Gastrocnemius medialis (tissue), 4 donors: ENCODE measurements at regions not wholly inside any gene's neighbourhood (a gene's known extent, or its start where the extent isn't known, plus 50 kb on each side); places are given as distances from the start of the nearest gene placed in this dataset.

Source experiments
- POLR2A ChIP-seq, 2 donors: fragments of 450-650 bp; IDR thresholded peaks; one replicate each; pipeline ENCODE4 v1.6.1; 2017; ENCODE audit warnings: antibody characterized with exemption in 2 of 2, mild to moderate bottlenecking in 2 of 2, moderate library complexity in 2 of 2
- TF ChIP-seq, protein P1 (sequence below), 5 experiments: fragments of 450-650 bp in 3 of 5; fragments of 200-600 bp in 2 of 5; sonication (generic) in 2 of 5; IDR thresholded peaks in 4 of 5; conservative IDR thresholded peaks in 1 of 5; 1 replicate in 4 of 5; 2 replicates in 1 of 5; pipeline ENCODE4 v1.5.1; 2016 to 2019; ENCODE audit warnings: antibody characterized with exemption in 5 of 5, mild to moderate bottlenecking in 3 of 5, moderate library complexity in 3 of 5

DNA sequence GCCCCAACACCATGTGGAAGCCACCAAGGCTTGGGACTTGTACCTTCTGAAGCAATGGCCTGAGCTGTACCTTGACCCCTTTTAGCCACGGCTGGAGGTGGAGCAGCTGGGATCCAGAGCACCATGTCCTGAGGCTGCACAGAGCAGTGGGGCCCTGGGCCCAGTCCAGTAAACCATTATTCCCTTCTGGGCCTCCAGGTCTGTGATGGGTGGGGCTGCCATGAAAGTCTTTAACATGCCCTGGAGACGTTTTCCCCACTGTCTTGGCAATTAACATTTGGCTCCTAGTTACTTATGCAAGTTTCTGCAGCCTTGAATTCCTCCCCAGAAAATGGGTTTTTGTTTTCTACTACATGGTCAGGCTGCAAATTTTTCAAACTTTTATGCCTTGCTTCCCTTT lies 323.7 kb upstream of the ZP4 start:
- TF ChIP-seq, protein P1, sequence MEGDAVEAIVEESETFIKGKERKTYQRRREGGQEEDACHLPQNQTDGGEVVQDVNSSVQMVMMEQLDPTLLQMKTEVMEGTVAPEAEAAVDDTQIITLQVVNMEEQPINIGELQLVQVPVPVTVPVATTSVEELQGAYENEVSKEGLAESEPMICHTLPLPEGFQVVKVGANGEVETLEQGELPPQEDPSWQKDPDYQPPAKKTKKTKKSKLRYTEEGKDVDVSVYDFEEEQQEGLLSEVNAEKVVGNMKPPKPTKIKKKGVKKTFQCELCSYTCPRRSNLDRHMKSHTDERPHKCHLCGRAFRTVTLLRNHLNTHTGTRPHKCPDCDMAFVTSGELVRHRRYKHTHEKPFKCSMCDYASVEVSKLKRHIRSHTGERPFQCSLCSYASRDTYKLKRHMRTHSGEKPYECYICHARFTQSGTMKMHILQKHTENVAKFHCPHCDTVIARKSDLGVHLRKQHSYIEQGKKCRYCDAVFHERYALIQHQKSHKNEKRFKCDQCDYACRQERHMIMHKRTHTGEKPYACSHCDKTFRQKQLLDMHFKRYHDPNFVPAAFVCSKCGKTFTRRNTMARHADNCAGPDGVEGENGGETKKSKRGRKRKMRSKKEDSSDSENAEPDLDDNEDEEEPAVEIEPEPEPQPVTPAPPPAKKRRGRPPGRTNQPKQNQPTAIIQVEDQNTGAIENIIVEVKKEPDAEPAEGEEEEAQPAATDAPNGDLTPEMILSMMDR (IDR thresholded peaks at IDR 0.05 in 4 of 5, conservative IDR thresholded peaks at IDR 0.05 in 1 of 5): no peak
- no peak for TF ChIP-seq POLR2A (IDR thresholded peaks at IDR 0.05)
